NCI-H2107 treated with DMSO at 0.1 percent for 48 hours (cell line): ENCODE measurements at regions not wholly inside any gene's neighbourhood (a gene's known extent, or its start where the extent isn't known, plus 50 kb on each side); places are given as distances from the start of the nearest gene placed in this dataset.

Experiments
- DNase-seq: peaks from one replicate; lab custom pipeline; 2025; ENCODE audit not compliant: unreplicated experiment; lab: John Stamatoyannopoulos, UW

DNA sequence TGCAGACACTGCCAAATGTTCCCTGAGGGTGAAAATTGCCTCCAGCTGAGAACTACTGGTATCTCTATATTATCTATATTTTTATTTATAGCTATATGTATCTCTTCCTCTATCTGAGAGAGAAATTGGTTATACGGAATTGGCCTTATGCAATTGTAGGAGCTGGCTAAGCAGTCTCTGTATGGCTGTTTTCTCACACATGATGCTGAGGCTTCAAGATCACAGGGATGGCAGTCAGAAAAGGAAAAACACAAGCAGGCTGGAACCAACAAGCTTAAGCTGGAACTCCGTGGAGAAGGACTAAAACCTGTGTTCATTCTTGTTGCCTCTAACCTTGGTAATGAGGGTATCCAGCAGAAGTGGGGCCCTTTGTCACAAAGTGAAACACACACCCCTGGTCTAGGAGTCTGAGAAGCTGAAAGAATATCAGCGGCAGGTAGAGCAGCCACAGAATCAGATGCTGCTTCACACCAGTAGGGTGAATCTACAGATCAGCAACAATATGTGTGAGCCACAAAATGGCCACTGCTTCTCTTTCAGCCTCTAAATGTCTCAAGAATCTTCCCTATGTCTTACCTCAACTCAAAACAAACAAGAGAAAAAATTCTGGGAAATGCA is 166.5 kb upstream of the PPP1R2C start:
- DNase-seq = no peak

DNA sequence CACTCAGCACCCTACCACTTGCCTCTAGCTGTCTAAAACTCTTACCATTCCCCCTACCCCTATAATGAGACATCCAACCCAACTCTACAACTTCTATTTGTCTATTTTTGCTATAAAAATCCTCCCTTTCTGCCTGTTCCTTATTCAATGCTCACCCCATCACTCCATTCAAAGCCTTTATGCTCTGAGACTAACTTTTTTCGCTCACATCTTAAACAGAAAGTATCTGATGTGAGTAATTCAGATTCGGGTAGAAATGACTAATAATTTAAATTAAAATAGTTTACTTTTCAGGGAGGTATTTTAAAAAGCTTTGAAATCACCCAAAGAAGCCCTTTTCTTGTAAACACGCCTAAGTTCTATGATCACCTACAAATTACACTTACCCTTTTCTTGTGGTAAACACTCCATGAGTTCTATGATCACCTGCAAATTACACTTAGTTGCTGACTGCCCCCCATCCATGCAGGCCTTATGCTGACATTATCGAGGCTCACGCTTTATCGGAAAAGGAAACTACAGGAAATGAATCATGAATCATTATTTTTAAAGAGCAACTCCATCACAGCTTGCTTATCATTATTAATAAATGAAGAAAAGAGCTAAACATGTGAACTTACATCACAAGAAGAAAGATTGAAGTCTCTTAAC is 168.7 kb upstream of the PPP1R2C start:
- DNase-seq = no peak

DNA sequence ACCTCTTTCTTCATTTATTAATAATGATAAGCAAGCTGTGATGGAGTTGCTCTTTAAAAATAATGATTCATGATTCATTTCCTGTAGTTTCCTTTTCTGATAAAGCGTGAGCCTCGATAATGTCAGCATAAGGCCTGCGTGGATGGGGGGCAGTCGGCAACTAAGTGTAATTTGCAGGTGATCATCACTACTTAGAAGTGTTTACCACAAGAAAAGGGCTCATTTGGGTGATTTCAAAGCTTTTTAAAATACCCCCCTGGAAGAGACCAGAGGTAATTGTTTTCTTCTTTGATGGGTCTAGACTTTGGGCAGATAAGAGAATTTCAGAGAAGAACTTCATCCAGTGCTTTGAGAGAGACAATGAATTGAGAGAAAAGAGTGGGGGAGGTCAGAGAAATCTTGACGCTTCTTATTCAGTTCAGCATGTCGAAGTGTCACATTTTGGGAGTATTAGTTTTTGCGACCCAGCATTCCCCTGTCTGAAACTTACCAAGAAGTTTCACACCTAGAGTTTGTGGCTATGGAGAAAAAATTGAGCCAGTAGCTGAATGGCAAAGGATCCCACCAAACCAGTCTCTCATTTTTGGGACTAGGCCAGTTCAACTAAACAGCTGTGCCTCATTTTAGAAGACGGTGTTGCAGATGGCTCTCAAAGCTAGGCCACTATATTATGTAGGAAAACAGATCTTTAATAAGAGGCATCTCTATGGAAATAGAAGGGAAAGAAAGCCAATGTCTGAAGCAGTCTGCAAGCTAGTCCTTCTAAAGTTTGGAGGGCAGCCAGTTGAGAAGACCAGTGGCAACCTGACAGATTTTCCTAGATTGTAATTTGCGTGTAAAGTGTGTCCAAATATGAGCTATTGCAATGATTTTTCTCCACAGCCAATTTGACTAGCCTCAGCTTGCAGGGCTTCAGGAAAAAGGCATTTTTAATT is 171.0 kb upstream of the PPP1R2C start:
- DNase-seq = no peak

DNA sequence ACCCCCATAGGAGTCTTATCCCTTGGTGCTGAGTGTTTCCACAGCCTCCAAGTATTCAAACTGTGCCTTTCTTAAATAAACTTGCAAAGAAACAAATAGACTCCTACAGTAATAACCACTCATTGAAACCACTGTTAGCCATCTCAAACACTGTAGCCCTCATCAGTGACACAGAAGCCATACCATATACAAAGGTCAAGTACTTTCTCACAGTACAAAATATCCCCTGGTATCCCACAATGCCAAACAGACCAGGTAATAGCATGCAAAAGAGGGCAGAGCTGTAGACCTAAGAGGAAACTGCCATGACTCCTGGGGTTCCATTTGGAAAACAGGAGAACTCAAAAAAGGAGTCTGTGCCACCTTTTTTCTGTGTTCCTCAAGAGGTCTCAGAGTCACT is 173.8 kb upstream of the PPP1R2C start:
- no peak for DNase-seq

DNA sequence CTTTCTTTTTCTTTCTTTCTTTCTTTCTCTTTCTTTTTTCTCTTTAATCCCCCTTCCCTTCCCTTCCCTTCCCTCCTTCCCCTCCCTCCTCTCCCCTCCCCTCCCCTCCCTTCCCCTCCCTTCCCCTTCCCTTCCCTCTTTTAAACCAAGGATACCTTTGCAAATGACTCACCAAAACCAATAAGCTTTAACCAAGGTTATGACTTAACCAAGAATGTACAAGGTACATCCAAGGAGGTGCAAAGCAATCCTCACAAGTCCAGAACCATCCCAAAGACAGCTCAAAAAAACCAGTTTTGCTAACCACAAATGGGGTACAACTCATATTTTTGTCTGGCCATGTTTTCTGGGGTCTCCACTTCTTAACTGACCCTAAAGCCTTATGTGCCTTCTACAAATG is 174.7 kb upstream of the PPP1R2C start:
- DNase-seq = no peak

DNA sequence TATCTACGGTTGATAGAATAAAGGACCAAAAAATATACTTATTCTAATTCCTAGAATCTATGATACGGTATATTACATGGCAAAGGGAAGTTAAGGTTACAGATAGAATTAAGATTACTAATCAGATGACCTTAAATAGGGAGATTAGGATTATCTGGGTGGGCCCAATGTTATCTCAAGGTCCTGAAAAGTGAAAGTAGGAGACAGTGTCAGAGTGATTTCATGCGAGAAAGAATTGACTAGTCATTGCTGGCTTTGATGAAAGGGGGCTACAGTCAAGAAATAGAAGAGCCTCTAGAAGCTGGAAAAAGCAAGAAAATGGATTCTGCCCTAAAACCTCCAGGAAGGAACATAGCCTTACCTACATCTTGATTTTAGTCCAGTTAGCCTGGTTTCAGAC is 176.9 kb upstream of the PPP1R2C start:
- DNase-seq = no peak

DNA sequence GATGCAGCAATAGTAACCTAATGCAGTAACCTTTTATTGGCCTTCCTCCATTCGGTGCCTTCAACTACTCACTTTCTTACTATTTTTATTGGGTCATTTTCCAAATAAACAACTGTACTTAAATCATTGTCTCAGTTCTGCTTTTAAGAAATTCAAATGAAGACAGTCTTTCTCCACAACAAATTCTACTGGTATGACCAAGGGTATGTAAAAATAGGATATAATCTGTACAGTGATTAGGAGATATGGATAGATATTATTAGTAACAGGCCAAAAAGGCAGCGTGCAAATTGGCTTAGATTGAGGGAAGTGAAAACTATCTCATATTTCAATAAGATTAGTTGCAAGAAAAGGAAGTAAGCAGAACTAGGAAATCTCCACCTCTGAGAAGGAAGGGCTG is 177.4 kb upstream of the PPP1R2C start:
- no peak for DNase-seq

DNA sequence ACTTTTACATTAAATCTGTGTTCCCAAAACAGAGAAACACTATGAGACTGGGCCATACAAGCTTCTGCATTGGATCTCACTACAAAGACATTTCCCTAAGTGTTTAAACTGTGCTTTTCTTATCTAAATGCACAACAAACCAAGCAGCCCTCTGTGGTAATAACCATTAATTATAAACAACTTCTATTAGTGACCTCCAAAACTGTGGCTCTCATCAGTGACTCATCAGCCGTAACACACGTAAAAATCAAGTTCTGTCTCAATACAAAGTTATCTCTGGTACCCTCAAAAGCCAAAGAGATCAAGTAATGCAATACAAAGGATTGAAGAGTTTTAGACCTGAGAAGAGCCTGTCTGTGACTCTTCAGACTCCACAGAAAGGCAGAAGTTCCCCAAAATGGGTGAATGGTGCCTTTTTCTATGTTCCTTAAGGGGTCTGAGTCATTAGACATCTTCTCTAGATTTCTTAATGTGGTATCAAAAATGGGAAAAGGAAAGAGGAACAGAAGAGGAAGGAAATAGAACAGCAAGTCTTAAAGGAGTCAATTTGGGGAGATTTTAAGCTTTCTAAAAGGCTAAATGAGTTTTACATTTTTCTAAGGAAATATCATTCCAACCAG is 189.8 kb upstream of the PPP1R2C start:
- DNase-seq = no peak

DNA sequence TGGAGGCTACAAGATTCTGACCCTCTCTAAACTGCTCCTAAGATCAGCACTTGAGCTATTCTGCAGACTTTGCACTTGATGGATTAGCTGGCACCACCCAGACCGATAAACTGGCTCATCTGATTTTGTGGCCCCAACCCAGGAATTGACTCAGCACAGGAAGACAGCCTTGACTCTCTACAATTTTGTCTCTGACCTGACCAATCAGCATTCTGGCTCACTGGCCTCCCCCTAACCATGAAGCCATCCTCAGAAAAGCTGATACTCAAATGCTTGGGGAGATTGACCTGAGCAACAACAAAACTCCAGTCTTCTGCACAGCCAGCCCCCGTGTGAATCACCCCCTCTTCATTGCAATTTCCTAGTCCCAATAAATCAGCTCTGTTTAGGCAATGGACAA is 195.4 kb upstream of the PPP1R2C start:
- DNase-seq = no peak

DNA sequence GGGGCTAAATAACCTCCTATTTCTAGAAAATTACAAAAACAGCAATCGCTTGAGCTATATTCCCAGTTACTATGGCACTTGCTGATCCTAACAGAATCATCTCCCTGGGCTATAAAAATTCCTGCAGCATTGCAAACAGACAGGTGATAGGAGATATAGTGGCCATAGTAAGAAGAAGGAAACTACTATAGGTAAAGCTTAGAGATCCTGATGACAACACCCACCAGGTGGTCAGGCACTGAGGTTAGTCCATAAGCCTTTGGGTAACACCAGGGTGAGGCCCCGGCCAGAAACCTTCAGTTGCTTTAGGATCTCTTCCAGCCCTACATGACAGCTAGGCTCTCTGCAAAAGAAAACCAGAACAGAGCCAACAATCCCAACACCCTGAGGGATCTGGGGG is 197.9 kb upstream of the PPP1R2C start:
- DNase-seq = no peak

DNA sequence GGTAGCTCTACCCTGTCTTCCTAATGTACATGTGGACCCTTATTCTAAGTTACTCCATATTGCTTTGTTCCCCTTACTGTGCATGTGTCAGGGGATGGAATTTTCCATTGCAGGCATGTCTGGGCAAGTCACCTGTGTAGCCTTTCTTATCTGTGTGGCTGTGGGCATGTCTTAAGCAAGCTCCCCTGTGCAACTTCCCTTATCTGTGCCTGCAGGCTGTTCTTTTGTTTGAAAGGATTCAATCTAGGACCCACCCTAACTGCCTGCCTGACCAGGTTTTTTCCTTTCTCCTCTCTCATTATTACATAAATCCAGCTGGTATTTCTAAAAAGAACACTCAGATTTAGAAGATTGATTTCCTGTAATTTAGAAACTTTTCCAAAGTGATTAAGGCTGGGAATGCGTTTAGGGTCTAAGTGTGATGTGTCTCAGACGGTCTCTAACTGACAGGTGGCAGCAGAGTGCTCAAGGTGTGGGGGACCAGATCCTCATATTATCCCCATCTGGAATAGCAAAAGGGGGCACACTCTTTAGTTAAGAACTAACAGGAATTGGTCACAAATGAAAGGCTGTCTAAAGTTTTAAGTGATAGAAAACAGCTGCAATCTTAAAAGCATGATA is 198.9 kb upstream of the PPP1R2C start:
- DNase-seq = no peak

DNA sequence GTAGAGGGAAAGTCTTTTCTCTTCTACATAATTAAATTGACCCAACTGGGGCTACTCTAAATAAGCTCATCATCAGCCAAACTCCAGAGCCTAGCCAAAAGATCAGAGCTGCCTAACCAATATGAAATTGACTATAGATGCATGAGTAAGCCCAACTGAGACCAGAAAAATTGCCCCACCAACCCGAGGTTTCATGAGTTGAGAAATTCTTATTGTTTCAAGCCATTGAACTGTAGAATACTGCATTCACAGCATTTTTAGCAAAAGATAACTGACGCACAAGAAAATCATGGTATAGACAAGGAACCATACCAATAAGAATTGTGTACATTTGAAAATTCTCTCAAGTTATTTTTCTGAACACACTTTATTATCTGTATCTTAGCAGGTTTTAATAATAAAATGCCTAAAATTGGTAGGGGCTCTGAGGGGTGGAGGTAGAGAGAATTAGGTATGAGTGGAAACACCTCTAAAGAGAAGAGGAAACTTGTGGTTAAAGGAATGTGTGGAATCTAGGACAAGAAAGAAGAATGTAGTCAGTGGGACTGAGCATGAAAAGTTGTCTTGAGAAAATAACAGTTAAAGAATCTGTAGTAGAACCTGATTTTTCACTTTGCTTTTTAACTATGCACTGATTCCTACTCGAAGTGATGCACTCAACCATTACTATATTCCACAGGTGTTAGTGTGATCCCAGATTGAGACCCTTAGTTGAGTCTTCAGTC is 200.9 kb upstream of the PPP1R2C start:
- DNase-seq = no peak

DNA sequence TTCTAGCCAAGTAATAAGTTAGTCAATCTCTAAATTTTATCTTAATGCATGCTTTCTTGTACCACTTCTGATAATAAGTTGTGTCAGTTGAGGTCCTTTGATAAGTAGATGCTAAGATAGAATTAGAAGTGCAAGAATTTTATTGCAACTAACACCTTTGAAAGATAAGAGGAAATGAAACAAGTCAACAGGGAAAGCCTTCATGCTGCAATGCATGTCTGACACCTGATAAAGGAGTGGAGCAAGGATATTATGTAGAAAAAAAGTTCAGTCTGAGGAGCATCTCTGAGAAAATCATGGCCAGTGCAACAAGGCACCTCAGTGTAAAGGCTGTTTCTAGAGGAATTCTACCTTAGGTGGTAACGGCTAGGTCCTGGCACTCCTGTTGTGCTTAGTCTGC is 210.7 kb upstream of the PPP1R2C start:
- DNase-seq = no peak

DNA sequence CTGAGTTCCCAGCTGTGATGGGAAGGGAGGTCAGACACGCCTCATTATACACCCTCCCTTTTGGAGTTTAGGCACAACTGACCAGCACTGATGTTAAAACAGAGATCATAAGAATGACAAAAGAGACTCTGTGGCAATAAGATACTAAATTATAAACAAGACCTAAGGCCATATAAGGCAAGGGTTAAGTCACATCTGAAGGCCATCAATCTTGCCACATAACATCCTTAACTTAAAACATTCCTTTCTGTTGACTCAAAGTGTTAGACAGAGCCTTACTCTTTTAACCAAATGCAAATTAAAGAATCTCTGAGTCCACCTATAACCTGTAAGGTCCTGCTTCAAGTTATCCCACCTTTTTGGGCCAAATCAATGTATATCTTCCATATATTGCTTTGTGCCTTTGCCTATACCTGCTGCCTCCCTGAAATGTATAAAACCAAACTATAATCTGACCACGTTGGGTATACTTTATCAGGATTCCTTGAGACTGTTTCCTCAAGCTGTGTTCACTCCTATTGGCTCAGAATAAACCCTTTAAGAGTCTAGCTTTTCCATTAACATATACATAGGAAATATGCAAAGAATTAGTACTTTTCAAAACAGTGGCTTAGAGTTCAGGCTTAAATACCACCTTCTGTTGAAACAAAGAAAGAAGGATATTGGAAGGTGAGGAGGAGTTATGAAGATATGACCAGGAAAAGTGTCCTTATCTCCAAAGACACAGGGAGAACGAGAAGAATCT is 214.4 kb upstream of the PPP1R2C start:
- DNase-seq = no peak

DNA sequence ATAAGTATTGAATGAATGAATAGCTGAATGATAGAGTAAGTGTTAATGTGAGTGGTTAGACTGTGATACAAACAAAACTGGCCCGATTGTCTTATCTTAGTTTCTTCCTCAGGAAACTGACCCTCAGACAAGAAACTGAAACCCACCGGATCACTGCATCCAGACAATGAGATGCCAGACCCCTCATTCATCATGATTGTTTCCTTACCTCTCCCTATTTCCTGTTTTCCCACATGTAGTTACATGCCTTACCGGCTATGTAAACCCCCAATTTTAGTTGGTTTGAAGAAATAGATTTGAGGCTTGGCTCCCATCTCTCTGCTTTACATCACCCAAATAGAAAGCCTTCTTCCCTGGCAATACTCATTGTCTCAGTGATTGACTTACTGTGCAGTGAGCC is 218.9 kb upstream of the PPP1R2C start:
- no peak for DNase-seq

DNA sequence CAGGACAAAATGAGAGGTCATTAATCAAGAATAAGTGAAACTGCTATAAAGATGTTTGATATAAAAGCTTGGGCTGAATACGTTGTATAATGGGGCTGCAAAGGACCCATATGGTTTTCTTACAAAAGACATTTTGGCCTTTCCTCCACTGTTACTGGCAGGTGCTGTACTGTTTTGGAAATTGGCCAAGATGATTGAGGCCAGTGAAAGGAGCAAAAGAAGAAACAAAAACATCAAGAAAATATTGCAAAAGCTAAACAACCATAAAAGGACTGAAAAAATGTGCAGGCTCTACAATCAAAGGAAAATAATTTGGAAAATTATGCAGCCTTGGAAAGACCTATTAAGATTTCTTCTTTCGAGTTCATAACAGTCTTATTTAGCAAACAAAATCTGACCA is 222.2 kb upstream of the PPP1R2C start:
- DNase-seq = no peak

DNA sequence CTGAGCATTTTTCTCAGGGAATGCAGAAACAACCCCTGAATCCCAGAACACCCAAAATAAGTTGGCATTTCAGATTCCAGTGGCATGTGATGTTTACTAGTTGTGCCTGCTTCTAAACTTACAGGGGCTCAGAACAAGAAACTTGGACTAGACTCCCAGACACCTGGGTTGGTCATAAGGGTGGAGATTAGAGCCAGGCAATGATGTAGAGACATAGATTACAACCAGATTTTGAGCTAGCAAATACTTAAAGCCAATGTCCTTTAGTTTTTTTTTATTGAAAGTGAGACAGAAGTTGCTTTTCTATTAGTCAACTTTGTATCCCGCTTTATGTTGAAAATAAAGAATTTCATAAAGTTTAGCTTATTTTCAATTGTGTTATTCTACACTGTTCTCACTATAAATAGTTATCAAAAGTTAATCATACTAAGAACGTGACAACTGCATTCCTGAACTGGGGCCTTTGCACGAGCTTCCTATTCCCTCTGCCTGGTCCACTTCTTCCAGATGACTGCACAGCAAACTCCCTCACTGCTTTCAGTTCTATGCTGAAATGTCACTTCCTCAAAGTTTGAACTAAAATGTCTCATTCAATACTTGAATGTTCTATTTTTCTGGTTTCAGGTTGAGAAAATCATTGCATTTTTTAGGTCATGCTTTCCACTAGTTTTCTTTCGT is 224.7 kb upstream of the PPP1R2C start:
- DNase-seq = no peak

DNA sequence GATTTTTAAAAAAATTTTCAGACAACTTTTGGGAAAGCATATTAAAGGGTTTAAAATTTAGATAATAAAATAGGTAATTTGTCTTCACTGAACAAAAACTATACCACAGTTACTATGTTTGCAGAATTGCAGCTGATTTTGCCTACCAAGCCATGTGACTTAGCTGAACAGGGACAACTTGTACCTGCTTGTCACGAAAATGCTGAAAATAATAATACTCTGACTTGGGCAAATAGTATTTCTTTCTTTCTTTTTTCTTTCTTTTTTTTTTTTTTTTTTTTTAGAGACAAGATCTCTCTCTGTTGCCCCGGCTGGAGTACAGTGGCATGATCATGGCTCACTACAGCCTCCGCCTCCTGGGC is 225.2 kb upstream of the PPP1R2C start:
- no peak for DNase-seq

DNA sequence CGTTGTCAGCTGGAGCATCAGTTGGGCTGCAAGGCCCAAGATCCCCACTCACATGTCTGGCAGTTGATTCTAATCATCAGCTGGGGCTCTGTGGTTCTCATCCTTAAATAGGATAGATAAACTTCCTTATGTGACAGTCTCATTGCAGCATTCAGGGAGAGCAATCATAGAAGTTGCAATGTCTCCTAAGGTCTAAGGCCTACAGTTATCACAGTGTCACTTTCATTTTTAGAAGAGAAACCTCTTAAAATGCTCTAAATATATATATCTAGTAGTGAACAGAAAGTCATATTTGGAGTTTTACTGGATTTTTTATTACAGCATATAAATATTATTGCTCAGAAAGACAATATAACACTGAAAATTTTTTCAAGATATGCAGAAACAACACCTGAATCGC is 226.0 kb upstream of the PPP1R2C start:
- DNase-seq = no peak
